GM19351 (cell line): ENCODE measurements at regions not wholly inside any gene's neighbourhood (a gene's known extent, or its start where the extent isn't known, plus 50 kb on each side); places are given as distances from the start of the nearest gene placed in this dataset.
"Not testable (repeated sequence)": the region's sequence is repeated elsewhere in the genome, so short reads cannot be mapped to it uniquely, and the experiment has no call there.

Experiments used
- ATAC-seq: cut with Tn5 transposase; IDR thresholded peaks from one replicate; pipeline ENCODE4 v1.9.1; 2021; ENCODE audit warnings: mild to moderate bottlenecking, moderate library complexity; ENCODE audit not compliant: unreplicated experiment

DNA sequence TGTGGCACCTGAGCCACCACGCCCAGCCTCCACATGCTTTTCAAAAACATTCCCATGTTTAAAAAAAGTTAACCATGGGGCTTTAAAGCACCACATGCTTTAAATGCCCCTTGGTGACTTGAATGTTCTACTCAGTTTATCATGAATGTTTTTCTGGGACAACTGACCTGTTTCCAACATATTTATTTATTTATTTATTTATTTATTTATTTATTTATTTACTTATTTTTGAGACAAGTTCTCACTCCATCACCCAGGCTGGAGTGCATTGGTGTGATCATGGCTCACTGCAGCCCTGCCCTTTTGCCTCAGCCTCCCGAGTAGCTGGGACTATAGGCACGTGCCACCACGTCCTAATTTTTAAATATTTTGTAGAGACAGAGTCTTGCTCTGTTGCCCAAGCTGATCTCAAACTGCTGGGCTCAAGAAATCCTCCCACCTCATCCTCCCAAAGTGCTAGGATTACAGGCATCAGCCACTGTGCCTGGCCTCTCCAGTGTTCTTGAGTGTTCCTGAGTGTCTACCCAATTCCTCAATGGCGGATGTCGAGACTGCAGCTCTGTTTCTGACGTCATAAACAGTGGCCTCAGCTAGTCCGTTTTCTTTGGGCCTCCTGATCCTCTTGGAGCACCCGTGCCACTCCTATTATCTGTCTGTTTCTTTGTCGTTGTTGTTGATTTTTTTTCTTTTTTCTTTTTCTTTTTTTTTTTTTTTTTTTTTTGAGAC, 185.7 kb upstream of the TP53TG3 start:
- ATAC-seq = not testable (repeated sequence)

DNA sequence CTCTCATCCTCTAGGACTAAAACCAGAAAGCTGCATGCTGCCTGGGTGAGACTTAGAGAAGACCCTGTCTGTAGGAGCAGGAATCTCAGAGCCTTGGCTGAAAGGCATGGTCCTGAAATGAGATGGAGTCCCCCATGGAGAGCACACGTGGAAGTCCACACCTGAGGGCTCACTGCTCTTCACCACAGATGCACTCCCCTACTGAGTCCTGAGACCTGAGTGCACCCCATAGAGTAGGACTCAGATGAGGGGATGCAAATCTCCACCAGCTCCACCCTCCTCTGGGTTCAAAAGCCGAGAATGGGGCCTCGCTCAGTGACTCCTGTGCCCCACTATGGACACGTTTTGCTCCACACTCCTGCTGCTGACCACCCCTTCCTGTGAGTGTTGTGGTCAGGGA, 171.4 kb upstream of the TP53TG3 start:
- not testable (repeated sequence) for ATAC-seq

DNA sequence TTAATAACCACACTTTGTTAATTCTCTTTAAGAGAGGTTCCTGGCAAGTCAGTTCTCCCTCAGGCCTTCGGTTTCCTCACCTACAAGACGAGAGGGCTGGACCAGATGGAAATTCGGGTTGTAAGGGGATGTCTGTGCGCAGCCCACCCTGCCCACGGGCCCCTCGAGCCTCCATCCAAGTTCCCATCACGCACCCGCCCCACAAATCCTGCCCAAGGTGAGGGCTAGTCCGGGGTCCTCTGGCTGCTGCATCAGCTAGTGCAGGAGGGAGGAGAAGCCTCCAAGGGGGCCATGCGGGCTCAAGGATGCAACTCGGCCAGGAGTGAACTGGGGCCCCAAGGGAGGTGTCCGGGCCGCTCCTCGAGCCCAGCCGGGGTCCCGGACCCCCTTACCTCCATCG, 169.6 kb upstream of the TP53TG3 start:
- not testable (repeated sequence) for ATAC-seq

DNA sequence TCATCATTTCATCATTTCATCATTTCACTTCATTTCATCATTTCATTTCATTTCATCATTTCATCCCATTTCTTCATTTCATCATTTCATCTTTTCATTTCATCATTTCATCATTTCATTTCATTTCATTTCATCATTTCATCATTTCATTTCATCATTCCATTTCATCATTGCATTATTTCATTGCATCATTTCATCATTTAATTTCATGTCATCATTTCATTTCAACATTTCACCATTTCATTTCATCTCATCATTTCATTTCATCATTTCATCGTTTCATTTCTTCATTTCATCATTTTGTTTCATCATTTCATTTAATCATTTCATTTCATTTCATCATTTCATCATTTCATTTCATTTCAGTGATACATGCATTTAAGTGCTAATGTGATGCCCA, 166.9 kb upstream of the TP53TG3 start:
- not testable (repeated sequence) for ATAC-seq

DNA sequence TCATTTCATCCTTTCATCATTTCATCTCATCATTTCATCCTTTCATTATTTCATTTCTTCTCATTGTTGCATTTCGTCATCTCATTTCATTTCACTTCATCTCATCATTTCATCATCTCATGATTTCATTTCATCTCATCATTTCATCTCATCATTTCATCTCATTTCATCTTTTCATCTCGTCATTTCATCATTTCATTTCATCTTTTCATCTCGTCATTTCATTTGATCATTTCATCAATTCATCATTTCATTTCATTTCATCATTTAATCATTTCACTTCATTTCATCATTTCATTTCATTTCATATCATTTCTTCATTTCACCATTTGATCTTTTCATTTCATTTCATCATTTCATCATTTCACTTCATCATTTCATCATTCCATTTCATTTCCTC, 131.3 kb upstream of the TP53TG3 start:
- not testable (repeated sequence) for ATAC-seq

DNA sequence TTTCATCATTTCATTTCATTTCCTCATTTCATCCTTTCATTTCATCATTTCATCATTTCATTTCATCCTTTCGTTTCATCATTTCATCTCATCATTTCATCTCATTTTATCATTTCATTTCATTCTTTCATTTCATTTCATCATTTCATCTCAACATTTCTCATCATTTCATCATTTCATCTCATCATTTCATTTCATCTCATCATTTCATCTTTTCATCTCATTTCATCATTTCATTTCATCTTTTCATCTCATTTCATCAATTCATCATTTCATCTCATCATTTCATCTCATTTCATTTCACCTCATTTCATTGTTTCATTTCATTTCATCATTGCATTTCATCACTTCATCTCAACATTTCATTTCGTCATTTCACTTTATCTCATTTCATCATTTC, 129.7 kb upstream of the TP53TG3 start:
- ATAC-seq = not testable (repeated sequence)
